Nephron (organoid): ENCODE measurements at regions not wholly inside any gene's neighbourhood (a gene's known extent, or its start where the extent isn't known, plus 50 kb on each side); places are given as distances from the start of the nearest gene placed in this dataset.

Experiments
- H3K27ac Mint-ChIP-seq, 3 experiments: 2 replicates each; pipeline ENCODE4 v1.8.0; 2020; ENCODE audit warnings: mixed read lengths in 3 of 3, mild to moderate bottlenecking in 2 of 3, moderate library complexity in 1 of 3
- H3K27me3 Mint-ChIP-seq: 2 replicates; pipeline ENCODE4 v1.8.0; 2021; ENCODE audit warnings: low read depth, mild to moderate bottlenecking, moderate library complexity, mixed read lengths
- H3K36me3 Mint-ChIP-seq: 2 replicates; pipeline ENCODE4 v1.8.0; 2020; ENCODE audit warnings: low read depth, mixed read lengths
- H3K4me1 Mint-ChIP-seq: 2 replicates; pipeline ENCODE4 v1.8.0; 2020; ENCODE audit warnings: mixed read lengths
- H3K4me3 Mint-ChIP-seq, 3 experiments: 2 replicates each; pipeline ENCODE4 v1.8.0; 2020; ENCODE audit warnings: mild to moderate bottlenecking in 3 of 3, mixed read lengths in 3 of 3, moderate library complexity in 2 of 3
- H3K9me3 Mint-ChIP-seq: 2 replicates; pipeline ENCODE4 v1.8.0; 2020; ENCODE audit warnings: mixed read lengths
- CTCF ChIP-seq, 3 experiments: fragments of 200-600 bp; sonication (generic); IDR thresholded peaks; one replicate each; pipeline ENCODE4 v1.5.0; 2021; ENCODE audit warnings: antibody characterized with exemption in 3 of 3; ENCODE audit not compliant: unreplicated experiment in 3 of 3

- Mint-ChIP-seq H3K9me3 (peaks cover 14% of the 10 kb centered on the region), H3K36me3 (peaks cover 8% of the 10 kb centered on the region), H3K4me1 (no peaks in the 10 kb centered on the region), H3K4me3 (no peak overlapping the region), H3K27me3 (no peaks in the 10 kb centered on the region), H3K27ac (no peak overlapping the region)
- TF ChIP-seq CTCF (IDR thresholded peaks at IDR 0.05; ENCODE audit: unreplicated experiment in 3 of 3), result no peak
Observed at GRCh38 chr7:153130052-153130451, 370.5 kb downstream of the ACTR3B start.

GRCh38 chr7:153151766-153152165 lies 392.2 kb downstream of the ACTR3B start:
- H3K36me3 Mint-ChIP-seq, result peaks cover 21% of the 10 kb centered on the region
- peaks cover 30% of the 10 kb centered on the region for H3K9me3 Mint-ChIP-seq
- H3K4me1 Mint-ChIP-seq, result no peaks in the 10 kb centered on the region
- no peak overlapping the region for H3K4me3 Mint-ChIP-seq
- TF ChIP-seq CTCF (IDR thresholded peaks at IDR 0.05; ENCODE audit: unreplicated experiment in 3 of 3), result no peak
- H3K27ac Mint-ChIP-seq, result no peak overlapping the region
- no peaks in the 10 kb centered on the region for H3K27me3 Mint-ChIP-seq

GRCh38 chr7:153152801-153153422 lies 393.4 kb downstream of the ACTR3B start:
- H3K27me3 Mint-ChIP-seq, result no peaks in the 10 kb centered on the region
- H3K27ac Mint-ChIP-seq, result no peak overlapping the region
- no peak overlapping the region for H3K4me3 Mint-ChIP-seq
- no peaks in the 10 kb centered on the region for H3K4me1 Mint-ChIP-seq
- peaks cover 36% of the 10 kb centered on the region for H3K9me3 Mint-ChIP-seq
- H3K36me3 Mint-ChIP-seq, result peaks cover 14% of the 10 kb centered on the region
- no peak for TF ChIP-seq CTCF (IDR thresholded peaks at IDR 0.05; ENCODE audit: unreplicated experiment in 3 of 3)

GRCh38 chr7:153158149-153158548 lies 398.6 kb downstream of the ACTR3B start:
- Mint-ChIP-seq H3K27ac (no peak overlapping the region), H3K4me1 (no peaks in the 10 kb centered on the region), H3K27me3 (no peaks in the 10 kb centered on the region), H3K36me3 (no peaks in the 10 kb centered on the region), H3K9me3 (peaks cover 25% of the 10 kb centered on the region), H3K4me3 (no peak overlapping the region)
- no peak for TF ChIP-seq CTCF (IDR thresholded peaks at IDR 0.05; ENCODE audit: unreplicated experiment in 3 of 3)

GRCh38 chr7:153170287-153170686 lies 410.7 kb downstream of the ACTR3B start:
- no peaks in the 10 kb centered on the region for H3K27me3 Mint-ChIP-seq
- no peak for TF ChIP-seq CTCF (IDR thresholded peaks at IDR 0.05; ENCODE audit: unreplicated experiment in 3 of 3)
- H3K36me3 Mint-ChIP-seq, result peaks cover 4% of the 10 kb centered on the region

GRCh38 chr7:153185936-153186335 lies 426.4 kb downstream of the ACTR3B start:
- H3K27ac Mint-ChIP-seq, result no peak overlapping the region
- H3K27me3 Mint-ChIP-seq, result peaks cover 5% of the 10 kb centered on the region
- no peak overlapping the region for H3K4me3 Mint-ChIP-seq
- H3K4me1 Mint-ChIP-seq, result no peaks in the 10 kb centered on the region
- H3K36me3 Mint-ChIP-seq, result peaks cover 17% of the 10 kb centered on the region
- H3K9me3 Mint-ChIP-seq, result peaks cover 7% of the 10 kb centered on the region
- no peak for TF ChIP-seq CTCF (IDR thresholded peaks at IDR 0.05; ENCODE audit: unreplicated experiment in 3 of 3)

More at GRCh38 chr7:153170287-153170686, 410.7 kb downstream of the ACTR3B start:
- Mint-ChIP-seq H3K4me3 (no peak overlapping the region), H3K9me3 (peaks cover 31% of the 10 kb centered on the region), H3K4me1 (no peaks in the 10 kb centered on the region), H3K27ac (no peak overlapping the region)
